ENCODE measurements at regions not wholly inside any gene's neighbourhood (a gene's known extent, or its start where the extent isn't known, plus 50 kb on each side); places are given as distances from the start of the nearest gene placed in this dataset.

GRCh38 chr4:53793096-53793495 is 201.8 kb upstream of the LNX1 start (continued):
- TF ChIP-seq, protein P1, sequence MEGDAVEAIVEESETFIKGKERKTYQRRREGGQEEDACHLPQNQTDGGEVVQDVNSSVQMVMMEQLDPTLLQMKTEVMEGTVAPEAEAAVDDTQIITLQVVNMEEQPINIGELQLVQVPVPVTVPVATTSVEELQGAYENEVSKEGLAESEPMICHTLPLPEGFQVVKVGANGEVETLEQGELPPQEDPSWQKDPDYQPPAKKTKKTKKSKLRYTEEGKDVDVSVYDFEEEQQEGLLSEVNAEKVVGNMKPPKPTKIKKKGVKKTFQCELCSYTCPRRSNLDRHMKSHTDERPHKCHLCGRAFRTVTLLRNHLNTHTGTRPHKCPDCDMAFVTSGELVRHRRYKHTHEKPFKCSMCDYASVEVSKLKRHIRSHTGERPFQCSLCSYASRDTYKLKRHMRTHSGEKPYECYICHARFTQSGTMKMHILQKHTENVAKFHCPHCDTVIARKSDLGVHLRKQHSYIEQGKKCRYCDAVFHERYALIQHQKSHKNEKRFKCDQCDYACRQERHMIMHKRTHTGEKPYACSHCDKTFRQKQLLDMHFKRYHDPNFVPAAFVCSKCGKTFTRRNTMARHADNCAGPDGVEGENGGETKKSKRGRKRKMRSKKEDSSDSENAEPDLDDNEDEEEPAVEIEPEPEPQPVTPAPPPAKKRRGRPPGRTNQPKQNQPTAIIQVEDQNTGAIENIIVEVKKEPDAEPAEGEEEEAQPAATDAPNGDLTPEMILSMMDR (IDR thresholded peaks at IDR 0.05 in 2 of 3, conservative IDR thresholded peaks at IDR 0.05 in 1 of 3; ENCODE audit: borderline replicate concordance in 1 of 3, insufficient read depth in 1 of 3, low read depth in 2 of 3, low read length in 2 of 3), result no peak
- TF ChIP-seq CBX3 (IDR thresholded peaks at IDR 0.05; ENCODE audit: low read depth), result no peak
- TF ChIP-seq ZFX (IDR thresholded peaks at IDR 0.05), result no peak
- no peak for TF ChIP-seq YY1 (IDR thresholded peaks at IDR 0.05; ENCODE audit: extremely low read depth, insufficient replicate concordance, low read depth, low read length)
- no peak for TF ChIP-seq SRF (IDR thresholded peaks at IDR 0.05; ENCODE audit: low read depth)

DNA sequence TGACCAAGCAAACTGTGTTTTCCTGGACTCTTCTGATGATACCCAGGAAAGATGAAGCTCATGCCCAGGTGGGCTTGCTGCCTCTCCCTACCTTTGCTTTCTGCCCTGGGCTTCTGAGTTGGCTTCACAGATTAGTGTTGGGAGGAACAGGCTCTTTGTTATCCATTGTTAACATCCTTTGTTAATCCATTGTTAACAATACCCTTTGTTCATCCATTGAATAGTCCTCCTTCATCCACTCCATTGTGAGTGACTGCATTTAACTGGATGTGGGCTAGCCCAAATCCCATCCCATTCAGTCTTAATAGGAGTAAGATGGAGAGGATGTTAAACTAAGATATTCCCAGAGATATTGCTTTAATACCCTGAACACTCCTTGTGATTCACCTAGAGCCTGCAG is 199.0 kb upstream of the LNX1 start:
- Histone ChIP-seq H3K27ac (ENCODE audit: low read depth, low read length) (no peak overlapping the region), H2AFZ (ENCODE audit: low read depth, low read length, poor library complexity, severe bottlenecking) (no peak overlapping the region), H3K4me3 (replicated peaks in 1 of 2; ENCODE audit: low read depth in 1 of 2, low read length in 2 of 2) (no peak overlapping the region), H3K27me3 (ENCODE audit: insufficient read depth, low read length) (peaks cover 35% of the 10 kb centered on the region), H3K4me1 (ENCODE audit: control insufficient read depth in 1 of 2, insufficient read depth in 2 of 2, low read length in 2 of 2) (no peaks in the 10 kb centered on the region), H3K9me2 (ENCODE audit: insufficient read depth) (no peaks in the 10 kb centered on the region), H3K4me2 (ENCODE audit: low read length) (no peak overlapping the region), H4K20me1 (ENCODE audit: insufficient read depth) (no peaks in the 10 kb centered on the region), H3K36me3 (ENCODE audit: control insufficient read depth in 1 of 2, insufficient read depth in 2 of 2, low read length in 2 of 2) (no peaks in the 10 kb centered on the region), H3K9ac (ENCODE audit: low read length) (no peak overlapping the region), H3K79me2 (ENCODE audit: insufficient read depth, low read length) (no peaks in the 10 kb centered on the region), H3K9me3 (ENCODE audit: control insufficient read depth in 1 of 2, insufficient read depth in 1 of 2, low read depth in 1 of 2, low read length in 2 of 2) (no peaks in the 10 kb centered on the region)
- BruUV-seq (replicated peaks), result no TSS peak
- RAD21 ChIA-PET (ENCODE audit: low non-redundant PET in 1 of 2, low total read pairs in 2 of 2, uncharacterized antibody in 2 of 2, unreplicated experiment in 2 of 2), result no interaction called here
- ATAC-seq, result no peak
- no peak for DNase-seq (ENCODE audit: low read depth, low spot score)
- intact Hi-C loops (cut with micrococcal nuclease), result no loop called here
- TF ChIP-seq YY1 (IDR thresholded peaks at IDR 0.05; ENCODE audit: extremely low read depth, insufficient replicate concordance, low read depth, low read length) (no peak), SIN3A (IDR thresholded peaks at IDR 0.05; ENCODE audit: low read depth) (no peak), TCF7L2 (IDR thresholded peaks at IDR 0.05; ENCODE audit: borderline replicate concordance, extremely low read depth, insufficient read depth, insufficient read length) (no peak), REST (IDR thresholded peaks at IDR 0.05; ENCODE audit: low read depth) (no peak), EZH2 (IDR thresholded peaks at IDR 0.05) (no peak), ZBTB33 (IDR thresholded peaks at IDR 0.05; ENCODE audit: extremely low read depth, insufficient replicate concordance, low read length) (no peak), SRF (IDR thresholded peaks at IDR 0.05; ENCODE audit: low read depth) (no peak)
- CTCF ChIA-PET, result no interaction called here
- POLR2A ChIA-PET, result no interaction called here

Measured in HCT116 (cell line).